HG03135 (cell line): ENCODE measurements at regions not wholly inside any gene's neighbourhood (a gene's known extent, or its start where the extent isn't known, plus 50 kb on each side); places are given as distances from the start of the nearest gene placed in this dataset.
"Not testable (repeated sequence)": the region's sequence is repeated elsewhere in the genome, so short reads cannot be mapped to it uniquely, and the experiment has no call there.

Source experiments
- ATAC-seq: cut with Tn5 transposase; IDR thresholded peaks from one replicate; pipeline ENCODE4 v1.9.1; 2021; ENCODE audit warnings: mild to moderate bottlenecking, moderate library complexity; ENCODE audit not compliant: unreplicated experiment

DNA sequence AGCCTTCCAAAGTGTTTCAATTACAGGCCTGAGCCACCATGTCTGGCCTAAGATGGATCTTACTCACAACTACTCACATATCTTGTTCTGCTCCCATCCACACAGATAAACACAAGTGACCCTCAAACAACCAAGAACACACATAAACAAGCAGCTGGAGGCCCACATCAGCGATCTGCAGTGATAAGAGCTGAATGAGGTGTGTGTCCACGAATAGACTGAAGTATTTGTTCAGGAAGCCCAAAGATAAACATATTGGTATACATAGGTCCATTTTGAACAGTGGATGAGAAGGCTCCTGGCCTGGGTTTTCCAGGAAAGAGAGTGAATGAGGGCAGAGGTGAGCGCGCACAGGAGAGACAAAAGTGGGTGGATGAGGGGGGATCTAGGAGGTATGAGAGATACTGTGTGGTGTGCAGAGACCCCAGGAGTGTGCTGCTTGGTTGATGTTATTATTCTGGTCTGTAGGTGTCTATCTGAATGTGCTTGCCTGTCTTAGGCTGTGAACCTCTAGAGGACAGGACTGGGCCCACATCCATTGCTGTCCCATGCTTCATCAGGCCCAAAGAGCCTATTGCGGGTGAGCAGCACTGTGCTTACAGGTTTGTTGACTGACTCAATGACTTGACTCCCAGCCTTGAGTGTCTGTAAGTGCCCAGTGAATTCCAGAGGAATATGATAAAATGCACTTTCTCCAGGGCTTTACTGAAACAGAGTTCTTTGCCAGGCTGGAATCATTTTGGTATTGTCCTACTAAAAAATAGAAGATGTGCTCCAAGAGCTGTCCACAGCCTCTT lies 79.9 kb upstream of the ATP1A1 start:
- ATAC-seq = no peak

DNA sequence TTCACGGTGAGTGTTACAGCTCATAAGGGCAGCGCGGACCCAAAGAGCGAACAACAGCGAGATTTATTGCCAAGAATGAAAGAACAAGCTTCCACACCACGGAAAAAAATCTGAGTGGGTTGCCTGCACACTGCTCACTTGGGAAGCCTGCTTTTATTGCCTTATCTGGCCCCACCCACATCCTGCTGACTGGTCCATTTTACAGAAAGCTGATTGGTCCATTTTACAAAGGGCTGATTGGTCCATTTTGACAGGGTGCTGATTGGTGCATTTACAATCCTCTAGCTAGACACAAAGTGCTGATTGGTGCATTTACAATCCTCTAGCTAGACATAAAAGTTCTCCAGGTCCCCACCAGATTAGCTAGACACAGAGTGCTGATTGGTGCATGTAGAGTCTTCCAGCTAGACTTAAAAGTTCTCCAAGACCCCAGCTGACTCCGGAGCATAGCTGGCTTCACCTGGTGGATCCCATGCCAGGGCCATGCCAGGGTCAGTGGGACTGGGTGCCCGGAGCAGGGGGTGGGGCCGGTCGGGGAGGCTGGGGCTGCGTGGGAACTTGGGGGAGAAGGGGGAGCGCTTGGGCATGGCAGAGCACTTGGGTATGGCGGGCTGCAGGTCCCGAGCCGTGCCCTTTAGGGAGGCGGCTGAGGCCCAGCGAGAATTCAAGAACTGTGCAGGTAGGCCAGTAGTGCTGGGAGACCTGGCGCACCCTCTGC lies 75.4 kb upstream of the ATP1A1 start:
- ATAC-seq = no peak

GRCh38 chr1:116298213-116298579 lies 74.8 kb upstream of the ATP1A1 start:
- ATAC-seq = not testable (repeated sequence)

GRCh38 chr1:116298746-116299145 lies 74.3 kb upstream of the ATP1A1 start:
- no peak for ATAC-seq

DNA sequence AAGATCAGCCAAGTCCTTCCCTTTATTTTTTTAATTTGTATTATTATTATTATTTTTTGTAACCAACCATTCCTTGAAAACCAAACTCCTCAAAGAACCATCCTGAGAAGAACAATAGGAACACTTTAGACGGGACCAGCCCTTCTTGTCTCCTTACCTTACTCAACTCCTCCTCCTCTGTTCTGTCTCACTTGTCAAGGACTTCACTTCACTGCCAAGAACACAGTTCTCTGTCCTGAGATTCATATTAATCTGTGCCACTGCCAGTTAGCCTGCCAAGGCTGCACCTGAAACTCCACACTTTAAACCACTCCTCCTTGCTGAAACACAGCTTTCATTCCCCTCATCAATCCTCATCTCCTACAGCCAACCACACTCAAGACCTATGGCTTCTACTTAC lies 73.8 kb upstream of the ATP1A1 start:
- no peak for ATAC-seq

DNA sequence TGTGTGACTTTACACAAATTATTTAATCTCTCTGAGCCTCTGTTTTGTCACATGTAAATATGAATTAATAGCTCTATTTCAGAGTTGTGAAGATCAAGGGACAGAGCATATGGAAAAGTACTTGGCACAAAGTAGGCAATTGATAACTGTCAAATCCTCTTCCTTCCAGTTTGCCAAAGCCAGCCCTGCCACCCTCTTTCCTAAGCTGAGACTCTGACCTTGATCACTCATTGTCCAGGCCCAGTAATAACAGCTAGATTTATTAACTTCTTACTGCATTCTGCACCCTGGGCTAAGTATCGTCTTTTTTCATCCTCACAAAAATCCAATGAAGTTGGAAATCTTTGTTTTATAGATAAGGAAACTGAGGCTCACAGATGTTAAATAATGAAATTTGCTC lies 70.8 kb upstream of the ATP1A1 start:
- no peak for ATAC-seq

GRCh38 chr1:116306102-116306501 lies 66.9 kb upstream of the ATP1A1 start:
- ATAC-seq = no peak

DNA sequence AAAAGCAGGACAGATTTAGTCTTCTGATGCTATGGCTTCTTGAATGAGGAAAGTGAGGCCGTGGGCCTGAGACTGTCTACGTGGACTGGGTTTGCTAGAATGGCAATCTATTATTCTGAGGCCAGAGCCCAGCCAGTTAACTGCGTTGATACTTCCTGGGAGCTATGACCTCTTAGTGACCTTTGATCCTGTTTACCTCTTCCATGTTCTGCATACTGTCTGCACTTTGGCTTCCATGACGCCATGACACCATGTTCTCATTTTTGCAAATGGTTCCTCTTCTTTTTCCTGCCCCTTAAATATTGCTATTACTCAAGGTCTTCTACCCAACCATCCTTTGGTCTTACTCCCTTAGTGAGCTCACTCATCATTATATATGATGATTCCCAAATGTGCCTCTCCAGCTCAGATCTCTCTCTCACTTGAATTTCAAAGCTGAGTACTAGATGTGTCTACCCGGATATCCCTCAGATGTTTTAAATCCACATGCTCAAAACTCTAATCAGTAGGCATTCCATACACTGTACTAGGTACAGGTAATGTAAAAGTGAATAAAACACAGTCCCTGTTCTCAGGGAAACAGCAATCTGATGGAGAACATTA lies 66.1 kb upstream of the ATP1A1 start:
- ATAC-seq = no peak

DNA sequence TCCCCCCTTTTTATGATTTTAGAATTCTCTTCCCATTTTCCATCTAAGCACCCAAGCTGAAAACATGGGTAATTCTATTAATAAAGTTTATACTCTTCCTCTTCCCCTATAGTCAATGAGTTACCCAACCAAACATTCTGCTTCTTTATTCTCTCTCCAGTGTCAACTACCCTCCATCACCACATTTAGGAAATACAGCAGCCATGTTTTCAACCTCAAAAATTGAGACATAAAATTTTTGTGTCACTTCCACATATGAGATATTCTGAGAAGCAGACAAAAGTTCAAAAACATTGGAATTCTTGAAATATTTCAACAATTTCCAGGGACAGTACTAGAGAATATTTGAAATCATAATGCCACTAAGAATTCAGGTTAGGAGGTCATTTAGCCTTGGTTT lies 64.8 kb upstream of the ATP1A1 start:
- ATAC-seq = no peak

- no peak for ATAC-seq
Measured at GRCh38 chr1:116309090-116309870, 63.8 kb upstream of the ATP1A1 start.

DNA sequence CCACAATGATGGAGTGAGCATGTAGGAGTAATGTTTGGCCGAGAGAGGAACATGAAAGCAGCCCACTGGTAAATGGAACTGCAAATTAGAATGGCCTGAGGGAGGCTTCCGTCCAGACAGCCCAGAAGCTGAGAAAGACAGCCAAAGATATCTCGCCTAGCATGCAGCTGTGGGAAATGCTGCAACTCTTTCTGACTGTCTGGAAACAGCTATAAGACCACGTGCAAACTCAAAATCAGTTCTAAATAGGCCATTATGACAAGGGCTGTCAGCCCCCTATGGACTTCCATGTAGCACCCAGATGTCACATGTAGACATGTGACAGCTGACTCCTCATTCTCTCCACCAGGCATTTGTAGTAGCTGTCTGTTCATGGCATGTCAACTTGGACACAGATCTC lies 62.9 kb upstream of the ATP1A1 start:
- ATAC-seq = no peak

DNA sequence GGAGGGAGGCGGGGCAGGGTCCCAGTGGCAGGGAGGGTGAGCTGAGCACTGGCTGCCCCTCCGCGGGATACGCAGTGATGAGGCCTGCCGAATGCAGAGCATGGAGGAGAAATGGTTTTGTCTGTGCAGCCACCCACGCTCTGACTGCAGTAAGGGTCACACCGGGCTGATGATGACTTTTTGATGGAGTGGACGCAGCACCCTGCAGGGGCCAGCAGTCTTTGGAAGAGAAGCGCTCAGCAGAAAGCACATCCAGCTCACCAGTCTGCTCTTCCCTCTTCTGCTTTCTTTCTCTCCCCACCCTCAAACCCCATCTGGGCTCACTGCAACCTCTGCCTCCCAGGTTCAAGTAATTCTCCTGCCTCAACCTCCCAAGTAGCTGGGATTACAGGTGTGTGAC lies 61.9 kb upstream of the ATP1A1 start:
- no peak for ATAC-seq

DNA sequence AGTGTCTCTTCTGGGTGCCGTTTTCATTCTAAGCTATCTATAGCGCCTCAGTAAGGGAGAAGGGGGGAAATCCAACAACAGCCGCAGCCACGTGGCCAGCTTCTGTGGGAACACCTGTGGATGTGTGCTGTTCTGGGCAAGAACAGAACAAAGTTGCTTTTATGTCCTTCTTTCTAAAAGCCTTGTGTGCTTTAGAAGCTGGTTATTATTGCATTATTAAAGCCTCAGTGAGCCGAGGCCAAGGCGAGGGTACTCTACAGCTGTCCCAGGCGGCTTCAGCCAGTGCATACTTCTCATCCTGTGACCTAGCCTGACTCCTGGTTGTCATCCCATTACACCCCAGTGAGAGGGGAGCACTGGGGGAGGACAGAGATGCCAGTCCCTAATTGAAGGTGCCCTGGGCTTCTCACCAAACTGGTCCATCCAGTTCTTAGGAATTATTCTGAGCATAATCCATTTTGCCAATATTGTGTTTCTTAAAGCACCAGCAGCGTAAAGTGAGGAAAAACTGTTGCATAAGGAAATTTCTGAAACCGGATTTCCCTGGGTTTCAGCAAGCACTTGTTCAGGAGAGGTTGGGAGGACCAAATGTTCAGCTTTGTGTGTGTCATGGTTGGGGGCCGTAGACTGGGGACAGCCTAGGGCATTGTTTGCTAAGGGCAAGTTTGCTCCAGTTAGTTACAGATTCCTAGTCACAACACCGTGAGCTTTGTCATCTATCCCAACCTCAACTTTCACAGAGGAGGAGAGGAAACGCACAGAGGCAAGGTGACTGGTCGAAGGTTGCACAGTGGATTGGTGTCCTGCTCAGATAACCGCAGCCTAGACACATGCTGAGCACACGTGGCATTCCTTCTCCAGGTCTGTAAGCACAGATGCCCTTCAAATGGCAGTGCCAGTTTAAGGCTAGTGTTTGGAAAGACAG lies 61.0 kb upstream of the ATP1A1 start:
- no peak for ATAC-seq

GRCh38 chr1:116312681-116313069 lies 60.4 kb upstream of the ATP1A1 start:
- no peak for ATAC-seq

DNA sequence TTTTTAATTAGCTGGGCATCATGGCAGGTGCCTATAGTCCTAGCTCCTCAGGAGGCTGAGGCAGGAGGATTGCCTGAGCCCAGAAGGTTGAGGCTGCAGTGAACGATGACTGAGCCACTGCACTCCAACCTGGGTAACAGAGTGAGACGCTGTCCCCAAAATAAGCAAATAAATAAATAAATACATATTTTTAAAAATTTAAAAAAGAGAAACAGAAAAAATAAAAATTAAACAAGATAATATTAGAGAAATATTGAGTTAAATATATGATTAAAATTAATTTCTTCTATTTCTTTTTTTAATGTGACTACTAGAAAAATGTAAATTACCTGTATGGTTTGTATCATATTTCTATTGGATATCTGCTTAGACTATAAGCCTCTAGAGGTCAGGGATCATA lies 59.3 kb upstream of the ATP1A1 start:
- ATAC-seq = no peak

- no peak for ATAC-seq
Measured at GRCh38 chr1:116314305-116314919, 58.6 kb upstream of the ATP1A1 start.

- no peak for ATAC-seq
Measured at GRCh38 chr1:116316373-116316772, 56.7 kb upstream of the ATP1A1 start.

- no peak for ATAC-seq
Measured at GRCh38 chr1:116318897-116319296, 54.1 kb upstream of the ATP1A1 start.

GRCh38 chr1:116320874-116321273 lies 52.2 kb upstream of the ATP1A1 start:
- no peak for ATAC-seq

DNA sequence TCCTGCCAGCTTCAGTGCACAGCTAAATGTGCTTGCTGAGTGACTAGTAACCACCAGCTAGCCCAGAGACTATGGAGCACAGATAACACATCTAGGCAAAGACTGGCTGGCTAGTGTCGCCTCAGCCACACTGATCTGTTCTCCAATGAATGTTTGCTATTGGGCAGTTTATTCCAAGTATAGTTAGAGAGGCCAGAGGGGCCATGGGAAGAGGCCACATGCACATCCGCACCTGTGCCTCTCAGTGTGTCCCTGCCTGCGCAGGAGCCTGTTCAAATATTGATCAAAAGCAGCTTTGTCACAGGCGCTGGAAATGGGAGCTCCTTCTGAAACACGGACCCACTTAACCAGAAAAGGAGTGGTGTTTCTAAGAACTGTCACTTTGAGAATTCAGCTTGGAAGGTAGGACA lies 51.3 kb upstream of the ATP1A1 start:
- ATAC-seq = no peak
